ENCODE measurements at regions not wholly inside any gene's neighbourhood (a gene's known extent, or its start where the extent isn't known, plus 50 kb on each side); places are given as distances from the start of the nearest gene placed in this dataset.

DNA sequence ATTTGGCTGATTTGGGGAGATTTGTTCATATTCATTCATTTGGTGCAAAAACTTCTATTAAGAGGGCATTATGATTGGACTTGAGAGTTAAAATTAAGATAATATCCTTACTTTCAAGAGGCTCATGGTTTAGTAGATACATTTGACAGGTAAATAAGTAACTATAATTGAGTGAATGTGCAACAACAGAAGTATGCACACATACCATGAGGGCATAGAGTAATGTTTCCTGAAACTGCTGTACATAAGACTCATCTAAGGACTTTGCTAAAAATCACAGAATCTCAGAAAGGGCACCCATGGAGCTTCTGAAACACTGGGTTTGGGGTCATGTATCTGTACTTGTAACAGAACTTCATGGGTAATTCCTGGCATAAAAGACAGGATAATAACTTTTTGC lies 70.1 kb upstream of the PPP2R2B start:
- TF ChIP-seq EGR1 (IDR thresholded peaks at IDR 0.05) (no peak), TAF1 (IDR thresholded peaks at IDR 0.05; ENCODE audit: low read depth) (no peak), FOXM1 (IDR thresholded peaks at IDR 0.05; ENCODE audit: borderline replicate concordance, low read depth) (no peak), RAD21 (IDR thresholded peaks at IDR 0.05; ENCODE audit: low read depth) (no peak), TCF12 (IDR thresholded peaks at IDR 0.05; ENCODE audit: low read depth) (no peak), ZBTB7A (IDR thresholded peaks at IDR 0.05; ENCODE audit: low read depth) (no peak), CEBPB (IDR thresholded peaks at IDR 0.05) (no peak), TEAD4 (IDR thresholded peaks at IDR 0.05) (no peak), MAX (IDR thresholded peaks at IDR 0.05) (no peak), NFIC (IDR thresholded peaks at IDR 0.05) (no peak), CREB1 (IDR thresholded peaks at IDR 0.05; ENCODE audit: low read depth) (no peak), YY1 (IDR thresholded peaks at IDR 0.05; ENCODE audit: low read depth) (no peak), EP300 (IDR thresholded peaks at IDR 0.05; ENCODE audit: borderline replicate concordance) (no peak)
- TF ChIP-seq, protein P1, sequence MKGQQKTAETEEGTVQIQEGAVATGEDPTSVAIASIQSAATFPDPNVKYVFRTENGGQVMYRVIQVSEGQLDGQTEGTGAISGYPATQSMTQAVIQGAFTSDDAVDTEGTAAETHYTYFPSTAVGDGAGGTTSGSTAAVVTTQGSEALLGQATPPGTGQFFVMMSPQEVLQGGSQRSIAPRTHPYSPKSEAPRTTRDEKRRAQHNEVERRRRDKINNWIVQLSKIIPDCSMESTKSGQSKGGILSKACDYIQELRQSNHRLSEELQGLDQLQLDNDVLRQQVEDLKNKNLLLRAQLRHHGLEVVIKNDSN (IDR thresholded peaks at IDR 0.05): no peak
- TF ChIP-seq, protein P2, sequence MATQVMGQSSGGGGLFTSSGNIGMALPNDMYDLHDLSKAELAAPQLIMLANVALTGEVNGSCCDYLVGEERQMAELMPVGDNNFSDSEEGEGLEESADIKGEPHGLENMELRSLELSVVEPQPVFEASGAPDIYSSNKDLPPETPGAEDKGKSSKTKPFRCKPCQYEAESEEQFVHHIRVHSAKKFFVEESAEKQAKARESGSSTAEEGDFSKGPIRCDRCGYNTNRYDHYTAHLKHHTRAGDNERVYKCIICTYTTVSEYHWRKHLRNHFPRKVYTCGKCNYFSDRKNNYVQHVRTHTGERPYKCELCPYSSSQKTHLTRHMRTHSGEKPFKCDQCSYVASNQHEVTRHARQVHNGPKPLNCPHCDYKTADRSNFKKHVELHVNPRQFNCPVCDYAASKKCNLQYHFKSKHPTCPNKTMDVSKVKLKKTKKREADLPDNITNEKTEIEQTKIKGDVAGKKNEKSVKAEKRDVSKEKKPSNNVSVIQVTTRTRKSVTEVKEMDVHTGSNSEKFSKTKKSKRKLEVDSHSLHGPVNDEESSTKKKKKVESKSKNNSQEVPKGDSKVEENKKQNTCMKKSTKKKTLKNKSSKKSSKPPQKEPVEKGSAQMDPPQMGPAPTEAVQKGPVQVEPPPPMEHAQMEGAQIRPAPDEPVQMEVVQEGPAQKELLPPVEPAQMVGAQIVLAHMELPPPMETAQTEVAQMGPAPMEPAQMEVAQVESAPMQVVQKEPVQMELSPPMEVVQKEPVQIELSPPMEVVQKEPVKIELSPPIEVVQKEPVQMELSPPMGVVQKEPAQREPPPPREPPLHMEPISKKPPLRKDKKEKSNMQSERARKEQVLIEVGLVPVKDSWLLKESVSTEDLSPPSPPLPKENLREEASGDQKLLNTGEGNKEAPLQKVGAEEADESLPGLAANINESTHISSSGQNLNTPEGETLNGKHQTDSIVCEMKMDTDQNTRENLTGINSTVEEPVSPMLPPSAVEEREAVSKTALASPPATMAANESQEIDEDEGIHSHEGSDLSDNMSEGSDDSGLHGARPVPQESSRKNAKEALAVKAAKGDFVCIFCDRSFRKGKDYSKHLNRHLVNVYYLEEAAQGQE (IDR thresholded peaks at IDR 0.05; ENCODE audit: low read depth): no peak

DNA sequence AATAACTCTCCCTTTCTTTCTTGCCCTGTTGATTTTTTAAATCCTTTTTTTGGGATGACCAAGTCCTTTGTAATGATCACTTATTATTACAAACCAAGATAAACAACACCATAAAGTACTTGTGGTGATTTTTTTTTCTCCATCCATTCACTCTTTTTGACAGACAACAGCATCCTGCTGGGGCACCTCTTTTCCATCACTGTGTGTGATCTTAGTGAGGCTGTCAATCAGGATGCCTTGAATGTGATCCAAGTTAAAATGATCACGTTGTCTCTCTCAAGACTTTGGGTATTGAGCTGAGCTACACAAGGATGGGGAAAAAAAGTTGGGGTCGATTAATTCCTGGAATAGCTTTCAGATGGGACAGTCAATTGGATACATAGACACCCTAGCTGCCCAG lies 73.6 kb upstream of the PPP2R2B start:
- TF ChIP-seq, protein P2 (IDR thresholded peaks at IDR 0.05; ENCODE audit: low read depth): no peak
- TF ChIP-seq RAD21 (IDR thresholded peaks at IDR 0.05; ENCODE audit: low read depth) (no peak), CEBPB (IDR thresholded peaks at IDR 0.05) (no peak), TAF1 (IDR thresholded peaks at IDR 0.05; ENCODE audit: low read depth) (no peak), FOXM1 (IDR thresholded peaks at IDR 0.05; ENCODE audit: borderline replicate concordance, low read depth) (no peak), TCF12 (IDR thresholded peaks at IDR 0.05; ENCODE audit: low read depth) (no peak)
- TF ChIP-seq, protein P1 (IDR thresholded peaks at IDR 0.05): no peak

DNA sequence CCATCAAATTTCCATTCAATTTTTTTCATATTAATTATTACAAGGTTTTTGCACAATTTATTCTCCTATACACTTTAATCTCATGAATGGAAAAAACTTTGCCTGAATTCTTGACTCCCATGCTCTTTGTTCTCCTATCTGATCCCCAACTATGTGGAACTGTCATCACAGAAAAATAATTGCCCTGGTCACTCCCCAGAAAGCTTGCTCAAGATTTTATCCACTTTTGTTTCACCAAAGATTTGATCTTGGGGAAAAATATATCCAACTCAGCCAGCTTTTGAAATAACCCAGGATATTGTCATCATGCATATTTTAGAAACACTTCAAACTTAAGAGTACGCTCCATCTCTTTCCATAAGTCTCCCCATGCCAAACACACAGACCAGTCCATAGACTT lies 77.7 kb upstream of the PPP2R2B start:
- TF ChIP-seq FOXM1 (IDR thresholded peaks at IDR 0.05; ENCODE audit: borderline replicate concordance, low read depth) (no peak), CREB1 (IDR thresholded peaks at IDR 0.05; ENCODE audit: low read depth) (no peak), MAX (IDR thresholded peaks at IDR 0.05) (no peak), ZBTB7A (IDR thresholded peaks at IDR 0.05; ENCODE audit: low read depth) (no peak), TCF12 (IDR thresholded peaks at IDR 0.05; ENCODE audit: low read depth) (no peak), CEBPB (IDR thresholded peaks at IDR 0.05) (no peak)

GRCh38 chr5:146959360-146959759 lies 80.8 kb upstream of the PPP2R2B start:
- TF ChIP-seq EP300 (IDR thresholded peaks at IDR 0.05; ENCODE audit: borderline replicate concordance): no peak
- TF ChIP-seq, protein P1 (IDR thresholded peaks at IDR 0.05): no peak
- TF ChIP-seq YY1 (IDR thresholded peaks at IDR 0.05; ENCODE audit: low read depth): no peak
- TF ChIP-seq EGR1 (IDR thresholded peaks at IDR 0.05): no peak
- TF ChIP-seq ZBTB7A (IDR thresholded peaks at IDR 0.05; ENCODE audit: low read depth): no peak
- TF ChIP-seq, protein P2 (IDR thresholded peaks at IDR 0.05; ENCODE audit: low read depth): no peak

Measured in Ishikawa (cell line).